GM21717 (cell line): ENCODE measurements at regions not wholly inside any gene's neighbourhood (a gene's known extent, or its start where the extent isn't known, plus 50 kb on each side); places are given as distances from the start of the nearest gene placed in this dataset.

ENCODE experiments used
- ATAC-seq: cut with Tn5 transposase; IDR thresholded peaks from one replicate; pipeline ENCODE4 v1.9.1; 2021; ENCODE audit warnings: mild to moderate bottlenecking, moderate library complexity; ENCODE audit not compliant: unreplicated experiment

- no peak for ATAC-seq
These were observed 637.9 kb downstream of the NLGN4Y start for GRCh38 chrY:15162211-15162610.

GRCh38 chrY:15179890-15180289, 655.6 kb downstream of the NLGN4Y start:
- no peak for ATAC-seq

GRCh38 chrY:15229056-15229455, 704.7 kb downstream of the NLGN4Y start:
- ATAC-seq: no peak

GRCh38 chrY:15239596-15240132, 715.3 kb downstream of the NLGN4Y start:
- no peak for ATAC-seq

- no peak for ATAC-seq
These were observed 735.0 kb downstream of the NLGN4Y start for GRCh38 chrY:15259286-15259685.

- no peak for ATAC-seq
These were observed 762.2 kb downstream of the NLGN4Y start for GRCh38 chrY:15286572-15286971.

GRCh38 chrY:15289821-15290220, 765.5 kb downstream of the NLGN4Y start:
- no peak for ATAC-seq

GRCh38 chrY:15292881-15293280, 768.6 kb downstream of the NLGN4Y start:
- no peak for ATAC-seq

GRCh38 chrY:15301879-15302278, 777.5 kb downstream of the NLGN4Y start:
- no peak for ATAC-seq

- no peak for ATAC-seq
These were observed 787.8 kb downstream of the NLGN4Y start for GRCh38 chrY:15312166-15312565.

GRCh38 chrY:15324189-15324588, 799.9 kb downstream of the NLGN4Y start:
- no peak for ATAC-seq

- ATAC-seq: no peak
These were observed 800.9 kb downstream of the NLGN4Y start for GRCh38 chrY:15325201-15325600.

GRCh38 chrY:15326673-15327072, 802.3 kb downstream of the NLGN4Y start:
- no peak for ATAC-seq

- no peak for ATAC-seq
These were observed 804.5 kb downstream of the NLGN4Y start for GRCh38 chrY:15328848-15329247.

GRCh38 chrY:15343522-15343921, 819.2 kb downstream of the NLGN4Y start:
- no peak for ATAC-seq

- no peak for ATAC-seq
These were observed 821.3 kb downstream of the NLGN4Y start for GRCh38 chrY:15345471-15346155.

- no peak for ATAC-seq
These were observed 825.0 kb downstream of the NLGN4Y start for GRCh38 chrY:15349351-15349750.

GRCh38 chrY:15355321-15355720, 831.0 kb downstream of the NLGN4Y start:
- ATAC-seq: peak; percentile 99

GRCh38 chrY:15360471-15360870, 836.1 kb downstream of the NLGN4Y start:
- ATAC-seq: no peak

- no peak for ATAC-seq
These were observed 840.7 kb downstream of the NLGN4Y start for GRCh38 chrY:15364996-15365395.

GRCh38 chrY:15368786-15369185, 844.5 kb downstream of the NLGN4Y start:
- no peak for ATAC-seq

- ATAC-seq: no peak
These were observed 860.8 kb downstream of the NLGN4Y start for GRCh38 chrY:15385178-15385577.
